DND-41 (cell line): ENCODE measurements at regions not wholly inside any gene's neighbourhood (a gene's known extent, or its start where the extent isn't known, plus 50 kb on each side); places are given as distances from the start of the nearest gene placed in this dataset.

ENCODE experiments used
- ATAC-seq: fragments of 200-7000 bp; cut with Tn5 transposase; 3 replicates; pipeline ENCODE4 v1.9.1; 2021; ENCODE audit warnings: low read depth; ENCODE audit not compliant: insufficient read depth
- DNase-seq: peaks from one replicate; pipeline ENCODE4 v3.0.0-alpha.2; 2020
- H2AFZ ChIP-seq: 2 replicates; pipeline ENCODE4 v1.6.0; 2012; ENCODE audit warnings: low read depth, low read length
- H3K27ac ChIP-seq: 2 replicates; pipeline ENCODE4 v1.5.1; 2012; ENCODE audit warnings: low read length, inconsistent platforms
- H3K27me3 ChIP-seq: fragments of 200-600 bp; sonication (generic); 2 replicates; pipeline ENCODE4 v1.6.0; 2012; ENCODE audit warnings: low read length, mild to moderate bottlenecking, inconsistent platforms; ENCODE audit not compliant: insufficient read depth, poor library complexity
- H3K36me3 ChIP-seq: 2 replicates; pipeline ENCODE4 v1.5.1; 2012; ENCODE audit warnings: low read length, inconsistent platforms; ENCODE audit not compliant: insufficient read depth
- H3K4me1 ChIP-seq: 2 replicates; pipeline ENCODE4 v1.5.1; 2012; ENCODE audit warnings: mild to moderate bottlenecking, low read length; ENCODE audit not compliant: insufficient read depth
- H3K4me2 ChIP-seq: 2 replicates; pipeline ENCODE4 v1.6.0; 2012; ENCODE audit warnings: mild to moderate bottlenecking, moderate library complexity, low read length, inconsistent platforms; ENCODE audit not compliant: insufficient read depth
- H3K4me3 ChIP-seq, 2 experiments: fragments of 200-600 bp in 1 of 2; shearing (Covaris generic) in 1 of 2; 2 replicates each; pipeline ENCODE4 v1.5.1; 2012 to 2016; ENCODE audit warnings: inconsistent platforms in 2 of 2, low read length in 2 of 2, mild to moderate bottlenecking in 2 of 2, low read depth in 1 of 2, moderate library complexity in 1 of 2
- H3K79me2 ChIP-seq: 2 replicates; pipeline ENCODE4 v1.6.0; 2012; ENCODE audit warnings: low read length, inconsistent platforms; ENCODE audit not compliant: insufficient read depth
- H3K9ac ChIP-seq: 2 replicates; pipeline ENCODE4 v1.6.0; 2012; ENCODE audit warnings: low read depth, mild to moderate bottlenecking, inconsistent platforms, low read length, moderate library complexity
- H3K9me3 ChIP-seq: 2 replicates; pipeline ENCODE4 v1.5.1; 2012; ENCODE audit warnings: low read length, moderate library complexity, mild to moderate bottlenecking, inconsistent platforms; ENCODE audit not compliant: insufficient read depth, severe bottlenecking
- H4K20me1 ChIP-seq: 2 replicates; pipeline ENCODE4 v1.6.0; 2012; ENCODE audit warnings: low read length; ENCODE audit not compliant: insufficient read depth
- CTCF ChIP-seq: IDR thresholded peaks from 2 replicates; pipeline ENCODE4 v1.5.1; 2012; ENCODE audit warnings: borderline replicate concordance, low read length, moderate library complexity, mild to moderate bottlenecking; ENCODE audit not compliant: poor library complexity, severe bottlenecking; ENCODE audit errors: extremely low read depth
- EZH2 ChIP-seq: IDR thresholded peaks from 3 replicates; pipeline ENCODE4 v1.6.1; 2012; ENCODE audit warnings: borderline replicate concordance, low read depth, mild to moderate bottlenecking, moderate library complexity, low read length, inconsistent platforms; ENCODE audit not compliant: severe bottlenecking

- Histone ChIP-seq H3K27ac (peak overlapping the region; percentile 88), H3K9ac (peak overlapping the region; percentile 34), H3K4me2 (peak overlapping the region; percentile 50), H3K36me3 (no peaks in the 10 kb centered on the region), H4K20me1 (no peaks in the 10 kb centered on the region), H3K4me3 (peak overlapping the region in 1 of 2 experiments; percentile 20; a peak in 1 of 4 replicates), H3K9me3 (no peaks in the 10 kb centered on the region), H3K79me2 (no peaks in the 10 kb centered on the region), H3K27me3 (no peaks in the 10 kb centered on the region), H2AFZ (peak overlapping the region; percentile 48), H3K4me1 (peaks cover 51% of the 10 kb centered on the region)
- DNase-seq: no peak
- peak; percentile 78 for ATAC-seq
- no peak for TF ChIP-seq EZH2
- TF ChIP-seq CTCF: no peak
Observed at GRCh38 chr3:83002869-83003445, 1241.5 kb upstream of the GBE1 start.

- TF ChIP-seq EZH2 (no peak), CTCF (no peak)
- Histone ChIP-seq H3K27ac (no peak overlapping the region), H3K4me1 (peaks cover 46% of the 10 kb centered on the region), H4K20me1 (no peaks in the 10 kb centered on the region), H3K4me3 (no peak overlapping the region), H3K79me2 (no peaks in the 10 kb centered on the region), H2AFZ (peak overlapping the region; percentile 56; the same call in 1 of the 2 replicates), H3K27me3 (no peaks in the 10 kb centered on the region), H3K9ac (no peak overlapping the region), H3K4me2 (no peak overlapping the region), H3K36me3 (no peaks in the 10 kb centered on the region), H3K9me3 (no peaks in the 10 kb centered on the region)
- DNase-seq: no peak
- ATAC-seq: no peak
Observed at GRCh38 chr3:82999777-83000176, 1238.3 kb upstream of the GBE1 start.

- Histone ChIP-seq H3K79me2 (no peaks in the 10 kb centered on the region), H3K9me3 (no peaks in the 10 kb centered on the region), H3K4me3 (no peak overlapping the region), H2AFZ (peak overlapping the region; percentile 59), H4K20me1 (no peaks in the 10 kb centered on the region), H3K27ac (peak overlapping the region; percentile 60), H3K4me2 (peak overlapping the region; percentile 27), H3K4me1 (peaks cover 16% of the 10 kb centered on the region), H3K36me3 (no peaks in the 10 kb centered on the region), H3K9ac (no peak overlapping the region), H3K27me3 (no peaks in the 10 kb centered on the region)
- peak; percentile 39 for DNase-seq
- TF ChIP-seq EZH2: no peak
- TF ChIP-seq CTCF: no peak
- peak; percentile 80 for ATAC-seq
Observed at GRCh38 chr3:82978368-82978767, 1216.9 kb upstream of the GBE1 start.

GRCh38 chr3:82977871-82978270 is 1216.4 kb upstream of the GBE1 start:
- peak overlapping the region; percentile 27 for H3K4me2 ChIP-seq
- H2AFZ ChIP-seq: peak overlapping the region; percentile 59

More at GRCh38 chr3:82977871-82978270, 1216.4 kb upstream of the GBE1 start:
- no peak overlapping the region for H3K9ac ChIP-seq
- TF ChIP-seq CTCF (no peak), EZH2 (no peak)
- no peaks in the 10 kb centered on the region for H3K36me3 ChIP-seq
- H3K27me3 ChIP-seq: no peaks in the 10 kb centered on the region
- no peak for ATAC-seq
- DNase-seq: no peak
- no peaks in the 10 kb centered on the region for H3K9me3 ChIP-seq
- no peaks in the 10 kb centered on the region for H4K20me1 ChIP-seq
- peak overlapping the region; percentile 60 for H3K27ac ChIP-seq
- no peak overlapping the region for H3K4me3 ChIP-seq
- H3K79me2 ChIP-seq: no peaks in the 10 kb centered on the region
- peaks cover 16% of the 10 kb centered on the region for H3K4me1 ChIP-seq
